Ascending aorta (tissue), 2 donors: ENCODE measurements at regions not wholly inside any gene's neighbourhood (a gene's known extent, or its start where the extent isn't known, plus 50 kb on each side); places are given as distances from the start of the nearest gene placed in this dataset.

Experiments used
- DNase-seq, 2 donors: peaks; one replicate each; pipeline ENCODE4 v3.0.0-alpha.2; 2019; ENCODE audit warnings: low spot score in 2 of 2
- H3K27ac ChIP-seq, 2 donors: fragments of 200-600 bp; sonication (generic); one replicate each; pipeline ENCODE4 v1.5.1; 2016 to 2017; ENCODE audit warnings: mild to moderate bottlenecking in 1 of 2
- H3K27me3 ChIP-seq: fragments of 200-600 bp; sonication (generic); one replicate; pipeline ENCODE4 v1.5.1; 2017
- H3K36me3 ChIP-seq, 2 donors: fragments of 200-600 bp; sonication (generic); one replicate each; pipeline ENCODE4 v1.5.1; 2016
- H3K4me1 ChIP-seq, 2 donors: fragments of 200-600 bp; sonication (generic); one replicate each; pipeline ENCODE4 v1.5.1; 2016 to 2017; ENCODE audit warnings: mild to moderate bottlenecking in 1 of 2
- H3K4me3 ChIP-seq, 2 donors: fragments of 200-600 bp; sonication (generic); one replicate each; pipeline ENCODE4 v1.5.1; 2016 to 2017; ENCODE audit warnings: mild to moderate bottlenecking in 1 of 2
- H3K9me3 ChIP-seq, 2 donors: fragments of 200-600 bp; sonication (generic); one replicate each; pipeline ENCODE4 v1.5.1; 2016
- intact Hi-C: fragments of 100-400 bp; cut with DNase I; formaldehyde crosslinking; loops from one replicate; pipeline ENCODE4 v1.15.1; 2023
- TF ChIP-seq, protein P1 (sequence below), 3 experiments: fragments of 200-600 bp in 2 of 3; fragments of 450-650 bp in 1 of 3; sonication (generic) in 2 of 3; IDR thresholded peaks; one replicate each; pipeline ENCODE4 v1.5.1; 2016 to 2019; ENCODE audit warnings: antibody characterized with exemption in 3 of 3, mild to moderate bottlenecking in 1 of 3, moderate library complexity in 1 of 3

DNA sequence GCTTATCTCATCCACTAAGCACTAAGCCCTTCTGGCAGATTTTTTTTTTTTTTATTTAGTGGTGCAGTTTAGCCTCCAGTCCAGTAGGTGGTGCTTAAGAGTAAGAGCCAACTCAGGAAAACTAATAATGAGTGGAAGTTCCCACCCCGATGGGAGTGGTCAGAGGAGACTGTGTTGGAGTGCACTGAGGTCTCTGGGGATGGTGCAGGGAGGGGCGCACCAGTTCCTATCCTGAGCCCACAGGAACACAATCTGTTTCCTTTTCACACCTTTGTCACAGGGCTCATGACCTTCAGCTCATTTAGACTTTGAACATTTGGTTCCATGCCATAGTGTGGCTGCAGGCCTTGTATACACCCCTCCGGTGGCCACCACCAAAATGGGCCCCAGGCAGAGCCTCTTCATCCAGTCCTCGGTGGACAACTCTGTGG, 367.4 kb downstream of the SPRY2 start:
- H3K27me3 ChIP-seq = no peaks in the 10 kb centered on the region
- intact Hi-C loops = no loop called here
- TF ChIP-seq, protein P1, sequence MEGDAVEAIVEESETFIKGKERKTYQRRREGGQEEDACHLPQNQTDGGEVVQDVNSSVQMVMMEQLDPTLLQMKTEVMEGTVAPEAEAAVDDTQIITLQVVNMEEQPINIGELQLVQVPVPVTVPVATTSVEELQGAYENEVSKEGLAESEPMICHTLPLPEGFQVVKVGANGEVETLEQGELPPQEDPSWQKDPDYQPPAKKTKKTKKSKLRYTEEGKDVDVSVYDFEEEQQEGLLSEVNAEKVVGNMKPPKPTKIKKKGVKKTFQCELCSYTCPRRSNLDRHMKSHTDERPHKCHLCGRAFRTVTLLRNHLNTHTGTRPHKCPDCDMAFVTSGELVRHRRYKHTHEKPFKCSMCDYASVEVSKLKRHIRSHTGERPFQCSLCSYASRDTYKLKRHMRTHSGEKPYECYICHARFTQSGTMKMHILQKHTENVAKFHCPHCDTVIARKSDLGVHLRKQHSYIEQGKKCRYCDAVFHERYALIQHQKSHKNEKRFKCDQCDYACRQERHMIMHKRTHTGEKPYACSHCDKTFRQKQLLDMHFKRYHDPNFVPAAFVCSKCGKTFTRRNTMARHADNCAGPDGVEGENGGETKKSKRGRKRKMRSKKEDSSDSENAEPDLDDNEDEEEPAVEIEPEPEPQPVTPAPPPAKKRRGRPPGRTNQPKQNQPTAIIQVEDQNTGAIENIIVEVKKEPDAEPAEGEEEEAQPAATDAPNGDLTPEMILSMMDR (IDR thresholded peaks at IDR 0.05) = peak; percentile 11 to 37 (median 21)
- no peaks in the 10 kb centered on the region for H3K4me1 ChIP-seq
- no peak for DNase-seq
- no peak overlapping the region for H3K4me3 ChIP-seq
- H3K9me3 ChIP-seq = peaks cover 0 to 21% of the 10 kb centered on the region in 2 donors
- no peak overlapping the region for H3K27ac ChIP-seq
- no peaks in the 10 kb centered on the region for H3K36me3 ChIP-seq

DNA sequence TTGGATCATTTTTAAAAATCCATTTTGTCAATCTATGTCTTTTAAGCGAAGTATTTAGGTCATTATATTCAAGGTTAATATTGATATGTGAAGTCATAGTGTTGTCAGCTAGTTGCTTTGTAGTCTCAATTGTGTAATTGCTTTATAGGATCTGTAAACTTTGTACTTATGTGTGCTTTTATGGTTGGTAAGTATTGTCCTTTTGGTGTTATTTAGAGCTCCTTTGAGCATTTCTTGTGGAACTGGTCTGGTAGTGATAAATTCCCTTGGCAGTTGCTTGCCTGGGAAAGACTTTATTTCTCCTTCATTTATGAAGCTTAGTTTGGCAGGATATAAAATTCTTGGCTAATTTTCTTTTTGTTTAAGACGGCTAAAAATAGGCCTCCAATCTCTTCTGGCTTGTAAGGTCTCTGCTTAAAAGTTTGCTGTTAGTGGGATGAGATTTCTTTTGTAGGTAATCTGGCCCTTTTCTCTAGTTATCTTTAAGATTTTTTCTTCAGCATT, 368.8 kb downstream of the SPRY2 start:
- H3K4me1 ChIP-seq = no peaks in the 10 kb centered on the region
- no peak for DNase-seq
- intact Hi-C loops = no loop called here
- no peak overlapping the region for H3K4me3 ChIP-seq
- no peaks in the 10 kb centered on the region for H3K36me3 ChIP-seq
- H3K9me3 ChIP-seq = peaks cover 0 to 21% of the 10 kb centered on the region in 2 donors
- TF ChIP-seq, protein P1 (IDR thresholded peaks at IDR 0.05) = no peak
- no peak overlapping the region for H3K27ac ChIP-seq
- H3K27me3 ChIP-seq = no peaks in the 10 kb centered on the region

DNA sequence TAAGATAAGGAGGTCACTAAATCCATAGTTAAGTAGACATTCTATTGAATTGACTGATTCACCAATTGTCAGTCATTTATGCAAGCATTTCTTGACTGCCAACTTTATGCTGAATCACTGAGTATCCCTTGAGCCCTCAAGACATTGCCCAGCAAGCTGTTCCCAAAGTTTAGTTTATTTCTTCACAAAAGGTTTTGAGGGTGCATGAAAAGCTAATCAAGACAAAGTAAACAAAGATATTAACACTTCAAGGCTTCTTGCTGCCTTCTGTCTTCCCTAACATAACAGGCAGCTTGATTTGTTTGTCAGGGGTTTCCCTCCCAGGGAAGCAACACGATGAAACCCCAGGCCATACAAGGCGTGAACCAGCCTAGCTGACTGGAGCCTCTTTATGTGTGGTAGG, 374.4 kb downstream of the SPRY2 start:
- Histone ChIP-seq H3K36me3 (no peaks in the 10 kb centered on the region), H3K27me3 (no peaks in the 10 kb centered on the region), H3K4me3 (no peak overlapping the region), H3K9me3 (peaks cover 0 to 2% of the 10 kb centered on the region in 2 donors), H3K4me1 (no peaks in the 10 kb centered on the region), H3K27ac (no peak overlapping the region)
- TF ChIP-seq, protein P1 (IDR thresholded peaks at IDR 0.05) = no peak
- intact Hi-C loops = no loop called here
- DNase-seq = no peak

DNA sequence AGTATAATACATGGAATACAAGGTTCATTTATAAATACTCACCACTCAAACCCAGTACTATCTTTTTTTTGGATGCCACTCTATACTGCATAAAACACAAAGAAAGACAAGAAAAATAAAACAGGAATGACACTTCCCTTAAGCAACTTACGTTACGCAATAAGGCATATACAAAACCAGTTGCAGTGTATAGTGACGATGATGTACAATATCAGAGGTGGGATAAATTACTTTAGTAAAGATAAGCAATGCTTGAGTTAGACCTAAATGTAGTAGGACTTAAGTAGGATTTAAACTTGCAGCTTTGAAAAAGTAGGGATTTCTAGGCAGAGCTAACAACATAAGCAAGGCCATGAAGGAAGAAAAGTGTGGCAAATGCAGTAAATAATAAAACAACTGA, 374.9 kb downstream of the SPRY2 start:
- H3K4me3 ChIP-seq = no peak overlapping the region
- intact Hi-C loops = no loop called here
- no peaks in the 10 kb centered on the region for H3K36me3 ChIP-seq
- H3K9me3 ChIP-seq = no peaks in the 10 kb centered on the region
- no peak overlapping the region for H3K27ac ChIP-seq
- no peak for DNase-seq
- no peaks in the 10 kb centered on the region for H3K27me3 ChIP-seq
- TF ChIP-seq, protein P1 (IDR thresholded peaks at IDR 0.05) = no peak
- no peaks in the 10 kb centered on the region for H3K4me1 ChIP-seq

DNA sequence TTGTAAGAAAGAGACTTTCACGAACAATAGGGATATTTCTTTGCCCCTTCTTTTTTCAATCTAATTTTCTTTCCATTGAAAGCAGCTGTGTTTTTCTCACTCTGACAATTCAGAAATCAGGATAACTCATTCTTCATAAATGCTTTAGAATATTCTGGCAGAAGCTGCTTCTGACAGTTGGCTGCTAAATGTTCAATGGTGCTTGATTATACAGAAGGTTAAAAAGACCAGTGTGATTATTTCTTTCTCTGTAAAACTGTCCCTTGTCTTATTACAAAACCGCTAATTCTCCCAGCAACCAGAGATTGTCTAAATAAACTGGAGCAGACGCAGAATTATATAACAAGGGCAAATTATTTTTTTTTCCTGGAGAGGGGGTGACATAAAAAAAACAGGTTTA, 394.4 kb downstream of the SPRY2 start:
- Histone ChIP-seq H3K4me1 (no peaks in the 10 kb centered on the region), H3K4me3 (no peak overlapping the region), H3K27me3 (no peaks in the 10 kb centered on the region), H3K36me3 (no peaks in the 10 kb centered on the region), H3K9me3 (peaks cover 0 to 5% of the 10 kb centered on the region in 2 donors), H3K27ac (no peak overlapping the region)
- no peak for DNase-seq
- intact Hi-C loops = no loop called here
- TF ChIP-seq, protein P1 (IDR thresholded peaks at IDR 0.05) = no peak
